K562 (cell line): ENCODE measurements at regions not wholly inside any gene's neighbourhood (a gene's known extent, or its start where the extent isn't known, plus 50 kb on each side); places are given as distances from the start of the nearest gene placed in this dataset.

Experiments used
- ATAC-seq: fragments of 200-7000 bp; cut with Tn5 transposase; 3 replicates; pipeline ENCODE4 v1.9.1; 2020; ENCODE audit warnings: moderate library complexity
- BruUV-seq: library from RNA; stranded (reverse); fragments of 400-500 nt; replicated peaks from 2 replicates; lab custom pipeline; 2021; lab: Mats Ljungman, UMichigan
- CTCF ChIA-PET: fragments of 300-600 bp; formaldehyde crosslinking; extraction: SDS; loops from one replicate; lab custom pipeline; 2021; ENCODE audit warnings: low intra/inter-chr PET ratio; lab: Yijun Ruan, JAX
- POLR2A ChIA-PET: fragments of 300-600, 350-650 bp; sonication (Branson Sonifier 250); formaldehyde crosslinking; extraction: SDS; loops from one replicate; lab custom pipeline; 2021; ENCODE audit warnings: antibody characterized with exemption, inconsistent platforms; lab: Yijun Ruan, JAX
- DNase-seq, 4 experiments: peaks; one replicate each; pipeline versions ENCODE4 v3.0.0 to v3.0.0-alpha.2; 2011 to 2018; ENCODE audit warnings: low spot score in 3 of 4, mixed read lengths in 3 of 4; ENCODE audit errors: extremely low read depth in 1 of 4
- FAIRE-seq: peaks from 2 replicates; lab custom pipeline; 2011; peaks lifted over from hg19 to GRCh38; lab: Jason Lieb, UNC
- H2AFZ ChIP-seq: 2 replicates; pipeline ENCODE4 v1.6.0; 2011; ENCODE audit warnings: low read depth, low read length, control low read depth, inconsistent platforms
- H3K27ac ChIP-seq: fragments of 200-600 bp; 3 replicates; pipeline ENCODE4 v1.8.0; 2011; ENCODE audit warnings: low read depth, mild to moderate bottlenecking, control low read depth, inconsistent platforms, low read length, moderate library complexity, mixed read lengths; ENCODE audit errors: extremely low read depth
- H3K27me3 ChIP-seq, 2 experiments: fragments of 300-600 bp in 1 of 2; 2 replicates in 1 of 2; 3 replicates in 1 of 2; pipeline versions ENCODE4 v1.6.0 to v1.8.0; 2011; ENCODE audit warnings: inconsistent platforms in 2 of 2, low read length in 2 of 2, mild to moderate bottlenecking in 1 of 2, mixed read lengths in 1 of 2, moderate library complexity in 1 of 2; ENCODE audit not compliant: control insufficient read depth in 2 of 2, insufficient read depth in 2 of 2
- H3K36me3 ChIP-seq: fragments of 300-600 bp; 3 replicates; pipeline ENCODE4 v1.8.0; 2011; ENCODE audit warnings: mild to moderate bottlenecking, low read length, inconsistent platforms; ENCODE audit not compliant: control insufficient read depth, insufficient read depth
- H3K4me1 ChIP-seq, 2 experiments: fragments of 200-600 bp in 1 of 2; replicated peaks in 1 of 2; 2 replicates in 1 of 2; 3 replicates in 1 of 2; pipeline versions ENCODE4 v1.5.1 to v1.8.0; 2011; ENCODE audit warnings: inconsistent platforms in 2 of 2, low read length in 2 of 2, mild to moderate bottlenecking in 1 of 2, mixed read lengths in 1 of 2, moderate library complexity in 1 of 2; ENCODE audit not compliant: control insufficient read depth in 2 of 2, insufficient read depth in 2 of 2
- H3K4me2 ChIP-seq: 2 replicates; pipeline ENCODE4 v1.6.1; 2011; ENCODE audit warnings: low read length, control low read depth, inconsistent platforms, mixed read lengths; ENCODE audit not compliant: insufficient read depth
- H3K4me3 ChIP-seq: fragments of 200-600 bp; sonication (generic), shearing (Covaris generic); 2 replicates; pipeline ENCODE4 v1.5.1; 2016; ENCODE audit warnings: control low read depth, inconsistent platforms
- H3K79me2 ChIP-seq: fragments of 200-600 bp; 3 replicates; pipeline ENCODE4 v1.8.0; 2011; ENCODE audit warnings: low read length, inconsistent platforms; ENCODE audit not compliant: control insufficient read depth, insufficient read depth
- H3K9ac ChIP-seq, 2 experiments: 2 replicates each; pipeline versions ENCODE4 v1.6.0 to v1.6.1; 2011; ENCODE audit warnings: low read depth in 2 of 2, low read length in 2 of 2, control low read depth in 1 of 2, inconsistent platforms in 1 of 2, mild to moderate bottlenecking in 1 of 2, mixed read lengths in 1 of 2; ENCODE audit not compliant: insufficient read depth in 1 of 2
- H3K9me1 ChIP-seq: one replicate; pipeline ENCODE4 v1.6.0; 2011; ENCODE audit warnings: inconsistent platforms, mild to moderate bottlenecking, low read length, moderate library complexity; ENCODE audit not compliant: control insufficient read depth, insufficient read depth
- H3K9me3 ChIP-seq: replicated peaks from 2 replicates; pipeline ENCODE4 v1.5.1; 2011; ENCODE audit warnings: low read depth, low read length, inconsistent platforms; ENCODE audit not compliant: control insufficient read depth, insufficient read depth
- H4K20me1 ChIP-seq: replicated peaks from 2 replicates; pipeline ENCODE4 v1.6.1; 2011; ENCODE audit warnings: low read length, inconsistent platforms, mixed read lengths; ENCODE audit not compliant: control insufficient read depth, insufficient read depth
- BRF1 ChIP-seq: IDR thresholded peaks from 3 replicates; pipeline ENCODE4 v1.6.1; 2011; ENCODE audit warnings: borderline replicate concordance, mild to moderate bottlenecking; ENCODE audit not compliant: insufficient read length; ENCODE audit errors: extremely low read depth
- CUX1 ChIP-seq: fragments of 200-800 bp; sonication (Bioruptor generic); IDR thresholded peaks from 2 replicates; pipeline ENCODE4 v1.6.1; 2016; ENCODE audit warnings: missing genetic modification characterization, missing compliant biosample characterization
- ESRRB ChIP-seq: fragments of 250-450 bp; sonication (Bioruptor Pico); IDR thresholded peaks from 2 replicates; pipeline ENCODE4 v1.5.0; 2020; ENCODE audit warnings: mild to moderate bottlenecking, moderate library complexity, borderline replicate concordance
- MCM3 ChIP-seq: fragments of 450-650 bp; IDR thresholded peaks from 2 replicates; pipeline ENCODE4 v1.6.1; 2016
- MECOM ChIP-seq: fragments of 250-450 bp; sonication (Bioruptor Pico); IDR thresholded peaks from 2 replicates; pipeline ENCODE4 v1.8.0; 2022; ENCODE audit warnings: inconsistent platforms
- NFYB ChIP-seq: IDR thresholded peaks from 2 replicates; pipeline ENCODE4 v1.6.1; 2011; ENCODE audit warnings: mild to moderate bottlenecking, moderate library complexity; ENCODE audit not compliant: insufficient read length; ENCODE audit errors: extremely low read depth
- RBM22 ChIP-seq: fragments of 200-400 bp; formaldehyde crosslinking; IDR thresholded peaks from 2 replicates; pipeline ENCODE4 v1.6.1; 2018; ENCODE audit warnings: low read length, low read depth; ENCODE audit not compliant: poor library complexity, severe bottlenecking
- USF1 ChIP-seq: sonication (generic); formaldehyde crosslinking; IDR thresholded peaks from 2 replicates; pipeline ENCODE4 v1.9.0; 2022; ENCODE audit warnings: mild to moderate bottlenecking, missing genetic modification reagents
- XRCC3 ChIP-seq: fragments of 450-650 bp; IDR thresholded peaks from 2 replicates; pipeline ENCODE4 v1.6.1; 2017; ENCODE audit warnings: mild to moderate bottlenecking, moderate library complexity
- ZBTB8A ChIP-seq: fragments of 450-650 bp; IDR thresholded peaks from 2 replicates; pipeline ENCODE4 v1.6.1; 2018; ENCODE audit warnings: mild to moderate bottlenecking, moderate library complexity; ENCODE audit not compliant: partially characterized antibody
- in situ Hi-C: fragments of 300-500 bp; cut with MboI; formaldehyde crosslinking; loops from 4 replicates; pipeline ENCODE4 v1.15.0; 2018; ENCODE audit warnings: inconsistent platforms, mixed read lengths
- intact Hi-C: fragments of 100-400 bp; cut with micrococcal nuclease; formaldehyde crosslinking; loops from 2 replicates; pipeline ENCODE4 v1.14.2; 2022

GRCh38 chr6:23245572-23245971 lies 676.2 kb downstream of the HDGFL1 start:
- in situ Hi-C loops: no loop called here
- Histone ChIP-seq H3K27ac (no peak overlapping the region), H3K4me3 (no peak overlapping the region), H3K27me3 (no peaks in the 10 kb centered on the region), H3K9me1 (no peaks in the 10 kb centered on the region), H3K4me1 (no peaks in the 10 kb centered on the region), H2AFZ (no peak overlapping the region), H3K36me3 (no peaks in the 10 kb centered on the region), H3K9ac (no peak overlapping the region), H3K4me2 (no peak overlapping the region), H3K79me2 (no peaks in the 10 kb centered on the region), H3K9me3 (no peaks in the 10 kb centered on the region; the same call in 1 of the 2 replicates), H4K20me1 (no peaks in the 10 kb centered on the region)
- intact Hi-C loops: no loop called here
- no peak for DNase-seq
- CTCF ChIA-PET: no interaction called here
- ATAC-seq: no peak
- BruUV-seq: no TSS peak
- FAIRE-seq: no peak
- POLR2A ChIA-PET: no interaction called here
- TF ChIP-seq NFYB (no peak), USF1 (no peak), BRF1 (no peak), RBM22 (no peak), XRCC3 (no peak), ESRRB (CRISPR knock-in tag) (no peak), ZBTB8A (no peak), MECOM (CRISPR knock-in tag) (no peak), MCM3 (no peak), CUX1 (no peak)
